HG02981 (cell line): ENCODE measurements at regions not wholly inside any gene's neighbourhood (a gene's known extent, or its start where the extent isn't known, plus 50 kb on each side); places are given as distances from the start of the nearest gene placed in this dataset.
"Not testable (repeated sequence)": the region's sequence is repeated elsewhere in the genome, so short reads cannot be mapped to it uniquely, and the experiment has no call there.

Source experiments
- ATAC-seq: cut with Tn5 transposase; IDR thresholded peaks from one replicate; pipeline ENCODE4 v1.9.1; 2021; ENCODE audit warnings: mild to moderate bottlenecking, moderate library complexity; ENCODE audit not compliant: unreplicated experiment

- ATAC-seq, result no peak
Measured at GRCh38 chr12:88860851-88861250, 280.6 kb upstream of the KITLG start.

GRCh38 chr12:88856201-88856600 lies 275.9 kb upstream of the KITLG start:
- ATAC-seq, result no peak

- no peak for ATAC-seq
Measured at GRCh38 chr12:88855301-88855700, 275.0 kb upstream of the KITLG start.

GRCh38 chr12:88854260-88854659 lies 274.0 kb upstream of the KITLG start:
- no peak for ATAC-seq

GRCh38 chr12:88847246-88847645 lies 267.0 kb upstream of the KITLG start:
- not testable (repeated sequence) for ATAC-seq

- ATAC-seq, result no peak
Measured at GRCh38 chr12:88844426-88844825, 264.2 kb upstream of the KITLG start.

GRCh38 chr12:88842314-88842713 lies 262.0 kb upstream of the KITLG start:
- ATAC-seq, result no peak

- ATAC-seq, result no peak
Measured at GRCh38 chr12:88839486-88839885, 259.2 kb upstream of the KITLG start.

- ATAC-seq, result no peak
Measured at GRCh38 chr12:88836156-88836555, 255.9 kb upstream of the KITLG start.

- ATAC-seq, result no peak
Measured at GRCh38 chr12:88834226-88834625, 254.0 kb upstream of the KITLG start.

GRCh38 chr12:88833641-88834116 lies 253.4 kb upstream of the KITLG start:
- no peak for ATAC-seq

- not testable (repeated sequence) for ATAC-seq
Measured at GRCh38 chr12:88828537-88828936, 248.3 kb upstream of the KITLG start.

GRCh38 chr12:88820012-88820411 lies 239.7 kb upstream of the KITLG start:
- ATAC-seq, result no peak

GRCh38 chr12:88816201-88816600 lies 235.9 kb upstream of the KITLG start:
- no peak for ATAC-seq

- ATAC-seq, result no peak
Measured at GRCh38 chr12:88814779-88815178, 234.5 kb upstream of the KITLG start.

GRCh38 chr12:88812610-88813009 lies 232.3 kb upstream of the KITLG start:
- ATAC-seq, result no peak

- ATAC-seq, result no peak
Measured at GRCh38 chr12:88810806-88811205, 230.5 kb upstream of the KITLG start.

GRCh38 chr12:88809841-88810240 lies 229.6 kb upstream of the KITLG start:
- ATAC-seq, result not testable (repeated sequence)

- no peak for ATAC-seq
Measured at GRCh38 chr12:88805692-88806091, 225.4 kb upstream of the KITLG start.

GRCh38 chr12:88805286-88805685 lies 225.0 kb upstream of the KITLG start:
- no peak for ATAC-seq

GRCh38 chr12:88802096-88802706 lies 221.9 kb upstream of the KITLG start:
- ATAC-seq, result no peak

GRCh38 chr12:88801227-88802095 lies 221.2 kb upstream of the KITLG start:
- no peak for ATAC-seq
